IMR-90 (cell line): ENCODE measurements at regions not wholly inside any gene's neighbourhood (a gene's known extent, or its start where the extent isn't known, plus 50 kb on each side); places are given as distances from the start of the nearest gene placed in this dataset.

ENCODE experiments used
- ATAC-seq: fragments of 200-7000 bp; cut with Tn5 transposase; 2 replicates; pipeline ENCODE4 v1.9.1; 2020; ENCODE audit warnings: low read depth, mild to moderate bottlenecking, moderate library complexity
- BruUV-seq: library from RNA; stranded (reverse); fragments of 400-500 nt; replicated peaks from 2 replicates; lab custom pipeline; 2021; lab: Mats Ljungman, UMichigan
- CTCF ChIA-PET: fragments of 300-600 bp; formaldehyde crosslinking; extraction: SDS; loops from one replicate; lab custom pipeline; 2021; ENCODE audit warnings: antibody characterized with exemption; lab: Yijun Ruan, JAX
- POLR2A ChIA-PET: fragments of 300-600 bp; sonication (Branson Sonifier 250); formaldehyde crosslinking; loops from one replicate; lab custom pipeline; 2022; ENCODE audit warnings: antibody characterized with exemption; ENCODE audit not compliant: unreplicated experiment; lab: Charles Lee
- DNase-seq: peaks from one replicate; pipeline ENCODE4 v3.0.0; 2013
- H2AFZ ChIP-seq: replicated peaks from 2 replicates; pipeline ENCODE3; 2013; ENCODE audit warnings: low read length, mild to moderate bottlenecking; ENCODE audit not compliant: poor library complexity
- H2AK5ac ChIP-seq: 2 replicates; pipeline ENCODE4 v1.6.1; 2013; ENCODE audit warnings: low read depth, low read length, inconsistent platforms
- H2AK9ac ChIP-seq: replicated peaks from 2 replicates; pipeline ENCODE3; 2013; ENCODE audit warnings: mild to moderate bottlenecking, low read depth, low read length, moderate library complexity; ENCODE audit not compliant: poor library complexity
- H2BK120ac ChIP-seq: 2 replicates; pipeline ENCODE4 v1.6.1; 2013; ENCODE audit warnings: low read depth, low read length, inconsistent platforms
- H2BK15ac ChIP-seq: 3 replicates; pipeline ENCODE4 v1.6.1; 2013; ENCODE audit warnings: low read depth, low read length, inconsistent platforms
- H2BK20ac ChIP-seq: 2 replicates; pipeline ENCODE4 v1.6.1; 2013; ENCODE audit warnings: low read depth, mild to moderate bottlenecking, inconsistent platforms, low read length, moderate library complexity
- H2BK5ac ChIP-seq: 2 replicates; pipeline ENCODE4 v1.6.1; 2013; ENCODE audit warnings: mild to moderate bottlenecking, low read depth, low read length, inconsistent platforms; ENCODE audit not compliant: poor library complexity, severe bottlenecking
- H3K14ac ChIP-seq: replicated peaks from 2 replicates; pipeline ENCODE4 v1.6.1; 2013; ENCODE audit warnings: low read depth, low read length, inconsistent platforms
- H3K18ac ChIP-seq: 2 replicates; pipeline ENCODE4 v1.6.1; 2013; ENCODE audit warnings: low read depth, low read length, control low read depth
- H3K23ac ChIP-seq: 2 replicates; pipeline ENCODE4 v1.6.1; 2013; ENCODE audit warnings: low read depth, low read length, inconsistent platforms
- H3K27ac ChIP-seq: 2 replicates; pipeline ENCODE4 v1.5.1; 2013; ENCODE audit warnings: mild to moderate bottlenecking, control low read depth, low read length; ENCODE audit not compliant: insufficient read depth
- H3K27me3 ChIP-seq: 2 replicates; pipeline ENCODE4 v1.6.1; 2013; ENCODE audit warnings: low read length; ENCODE audit not compliant: control insufficient read depth, insufficient read depth
- H3K36me3 ChIP-seq: 2 replicates; pipeline ENCODE4 v1.6.1; 2013; ENCODE audit warnings: low read length, mixed read lengths; ENCODE audit not compliant: control insufficient read depth, insufficient read depth
- H3K4ac ChIP-seq: 2 replicates; pipeline ENCODE4 v1.6.1; 2013; ENCODE audit warnings: low read depth, low read length, inconsistent platforms
- H3K4me1 ChIP-seq: 2 replicates; pipeline ENCODE4 v1.6.1; 2013; ENCODE audit warnings: low read length, mixed read lengths; ENCODE audit not compliant: control insufficient read depth, insufficient read depth
- H3K4me2 ChIP-seq: 2 replicates; pipeline ENCODE4 v1.6.1; 2013; ENCODE audit warnings: low read depth, mild to moderate bottlenecking, control low read depth, low read length, moderate library complexity
- H3K4me3 ChIP-seq: 2 replicates; pipeline ENCODE4 v1.5.1; 2013; ENCODE audit warnings: low read depth, mild to moderate bottlenecking, control low read depth, low read length, moderate library complexity; ENCODE audit not compliant: insufficient read depth
- H3K56ac ChIP-seq: 2 replicates; pipeline ENCODE4 v1.6.1; 2013; ENCODE audit warnings: low read length, inconsistent platforms; ENCODE audit not compliant: insufficient read depth; ENCODE audit errors: extremely low read depth
- H3K79me1 ChIP-seq, 2 experiments: 2 replicates each; pipeline ENCODE4 v1.6.1; 2013; ENCODE audit warnings: low read length in 2 of 2, inconsistent platforms in 1 of 2, low read depth in 1 of 2
- H3K9ac ChIP-seq: 2 replicates; pipeline ENCODE4 v1.6.1; 2013; ENCODE audit warnings: low read depth, low read length, control low read depth
- H3K9me1 ChIP-seq: 2 replicates; pipeline ENCODE4 v1.6.1; 2013; ENCODE audit warnings: low read length, inconsistent platforms; ENCODE audit not compliant: insufficient read depth
- H3K9me3 ChIP-seq: 2 replicates; pipeline ENCODE4 v1.6.1; 2013; ENCODE audit warnings: low read length; ENCODE audit not compliant: control insufficient read depth, insufficient read depth
- H4K20me1 ChIP-seq: 2 replicates; pipeline ENCODE4 v1.6.1; 2013; ENCODE audit warnings: low read length, inconsistent platforms; ENCODE audit not compliant: insufficient read depth
- H4K5ac ChIP-seq: 2 replicates; pipeline ENCODE4 v1.6.1; 2013; ENCODE audit warnings: mild to moderate bottlenecking, low read depth, low read length, control low read depth
- H4K8ac ChIP-seq, 2 experiments: 2 replicates each; pipeline ENCODE4 v1.6.1; 2013; ENCODE audit warnings: low read depth in 2 of 2, low read length in 2 of 2, control low read depth in 1 of 2, inconsistent platforms in 1 of 2
- H4K91ac ChIP-seq: 2 replicates; pipeline ENCODE4 v1.6.1; 2013; ENCODE audit warnings: low read depth, low read length, inconsistent platforms; ENCODE audit not compliant: insufficient read depth
- CEBPB ChIP-seq: IDR thresholded peaks from 2 replicates; pipeline ENCODE4 v1.6.1; 2012; ENCODE audit warnings: low read depth, low read length, improper control_type of control experiment
- CHD1 ChIP-seq: IDR thresholded peaks from 2 replicates; pipeline ENCODE4 v1.6.1; 2012; ENCODE audit warnings: low read depth, low read length, improper control_type of control experiment
- CTCF ChIP-seq: conservative IDR thresholded peaks from 2 replicates; pipeline ENCODE4 v1.5.1; 2012; ENCODE audit warnings: mild to moderate bottlenecking, low read depth, low read length, improper control_type of control experiment
- ELK1 ChIP-seq: fragments of 150-350 bp; IDR thresholded peaks from 2 replicates; pipeline ENCODE4 v1.6.1; 2016; ENCODE audit warnings: low read depth, mild to moderate bottlenecking, low read length, moderate library complexity, borderline replicate concordance
- FOS ChIP-seq: fragments of 150-350 bp; IDR thresholded peaks from 2 replicates; pipeline ENCODE4 v1.6.1; 2016; ENCODE audit warnings: low read depth, low read length
- MAFK ChIP-seq: IDR thresholded peaks from 2 replicates; pipeline ENCODE4 v1.6.1; 2012; ENCODE audit warnings: low read depth, low read length, improper control_type of control experiment
- MAZ ChIP-seq: IDR thresholded peaks from 2 replicates; pipeline ENCODE4 v1.6.1; 2012; ENCODE audit warnings: low read depth, mild to moderate bottlenecking, low read length, improper control_type of control experiment, moderate library complexity, borderline replicate concordance
- MXI1 ChIP-seq: IDR thresholded peaks from 2 replicates; pipeline ENCODE4 v1.6.1; 2012; ENCODE audit warnings: low read depth, mild to moderate bottlenecking, low read length, moderate library complexity, borderline replicate concordance
- RAD21 ChIP-seq: IDR thresholded peaks from 2 replicates; pipeline ENCODE4 v1.6.1; 2012; ENCODE audit warnings: low read length, improper control_type of control experiment
- RCOR1 ChIP-seq: IDR thresholded peaks from 2 replicates; pipeline ENCODE4 v1.6.1; 2012; ENCODE audit warnings: mild to moderate bottlenecking, low read length, improper control_type of control experiment; ENCODE audit not compliant: insufficient replicate concordance
- RFX5 ChIP-seq: IDR thresholded peaks from 2 replicates; pipeline ENCODE4 v1.8.0; 2012; ENCODE audit warnings: low read depth, mild to moderate bottlenecking, low read length, moderate library complexity
- SMC3 ChIP-seq: fragments of 150-350 bp; IDR thresholded peaks from 2 replicates; pipeline ENCODE4 v1.6.1; 2016; ENCODE audit warnings: low read depth, mild to moderate bottlenecking, antibody characterized with exemption, low read length, moderate library complexity
- USF2 ChIP-seq: fragments of 150-350 bp; IDR thresholded peaks from 2 replicates; pipeline ENCODE4 v1.6.1; 2017; ENCODE audit warnings: mild to moderate bottlenecking, antibody characterized with exemption, low read length, low read depth
- dilution Hi-C: fragments of 300-500 bp; cut with HindIII; formaldehyde crosslinking; loops from one replicate; pipeline ENCODE4 v1.14.3; 2018; ENCODE audit warnings: low sequenced_read_pairs; ENCODE audit not compliant: unreplicated experiment
- in situ Hi-C: fragments of 300-500 bp; cut with MboI; formaldehyde crosslinking; loops from 3 replicates; pipeline ENCODE4 v1.14.3; 2019; ENCODE audit warnings: low sequenced_read_pairs, inconsistent platforms, mixed read lengths
- intact Hi-C: fragments of 100-400 bp; cut with micrococcal nuclease; formaldehyde crosslinking; loops from 2 replicates; pipeline ENCODE4 v1.10.0; 2022

GRCh38 chr5:67317603-67318002 is 121.0 kb upstream of the CD180 start:
- no peak overlapping the region for H3K14ac ChIP-seq
- H3K18ac ChIP-seq, result no peak overlapping the region
- no peak for TF ChIP-seq MAZ
- TF ChIP-seq MXI1, result no peak
- TF ChIP-seq ELK1, result no peak
- TF ChIP-seq CTCF, result no peak
- no peak for TF ChIP-seq FOS
- no peak for TF ChIP-seq RFX5
- no peak for TF ChIP-seq RAD21
- no peak for TF ChIP-seq RCOR1
- no peak for TF ChIP-seq SMC3
- no peak for TF ChIP-seq USF2
- TF ChIP-seq CEBPB, result no peak
- no peak for TF ChIP-seq MAFK
- TF ChIP-seq CHD1, result no peak
- H2BK15ac ChIP-seq, result no peak overlapping the region
- intact Hi-C loops, result no loop called here
- H2AK5ac ChIP-seq, result no peak overlapping the region
- no peak overlapping the region for H2BK120ac ChIP-seq
- H4K20me1 ChIP-seq, result no peaks in the 10 kb centered on the region
- H4K91ac ChIP-seq, result no peak overlapping the region
- H3K9me1 ChIP-seq, result 0 out of 2 replicates have a peak, but pooled peaks cover 3% of the 10 kb centered on the region
- no peak overlapping the region for H2AFZ ChIP-seq
- BruUV-seq, result no TSS peak
- no peak overlapping the region for H2BK20ac ChIP-seq
- POLR2A ChIA-PET, result no interaction called here
- no peak overlapping the region for H3K56ac ChIP-seq
- H4K8ac ChIP-seq, result no peak overlapping the region
- no peak overlapping the region for H3K4me3 ChIP-seq
- no peak overlapping the region for H3K23ac ChIP-seq
- H3K79me1 ChIP-seq, result no peaks in the 10 kb centered on the region
- peaks cover 5% of the 10 kb centered on the region for H3K4me1 ChIP-seq
- no peak overlapping the region for H3K9ac ChIP-seq
- no peak for DNase-seq
- dilution Hi-C loops, result no loop called here
- H3K27me3 ChIP-seq, result no peaks in the 10 kb centered on the region
- H3K9me3 ChIP-seq, result no peaks in the 10 kb centered on the region
- H4K5ac ChIP-seq, result no peak overlapping the region
- ATAC-seq, result no peak
- H2AK9ac ChIP-seq, result no peak overlapping the region
- no peak overlapping the region for H2BK5ac ChIP-seq
- no peak overlapping the region for H3K4me2 ChIP-seq
- in situ Hi-C loops, result no loop called here
- CTCF ChIA-PET, result interaction anchor here (0.6 kb wide), 1 partner anchor 1789 kb away, joined by 3 read pairs; no protein-coding TSS in a partner anchor
- H3K36me3 ChIP-seq, result no peaks in the 10 kb centered on the region
- H3K4ac ChIP-seq, result no peak overlapping the region
- no peak overlapping the region for H3K27ac ChIP-seq
